ENCODE measurements at regions not wholly inside any gene's neighbourhood (a gene's known extent, or its start where the extent isn't known, plus 50 kb on each side); places are given as distances from the start of the nearest gene placed in this dataset.

- TF ChIP-seq, protein P1, sequence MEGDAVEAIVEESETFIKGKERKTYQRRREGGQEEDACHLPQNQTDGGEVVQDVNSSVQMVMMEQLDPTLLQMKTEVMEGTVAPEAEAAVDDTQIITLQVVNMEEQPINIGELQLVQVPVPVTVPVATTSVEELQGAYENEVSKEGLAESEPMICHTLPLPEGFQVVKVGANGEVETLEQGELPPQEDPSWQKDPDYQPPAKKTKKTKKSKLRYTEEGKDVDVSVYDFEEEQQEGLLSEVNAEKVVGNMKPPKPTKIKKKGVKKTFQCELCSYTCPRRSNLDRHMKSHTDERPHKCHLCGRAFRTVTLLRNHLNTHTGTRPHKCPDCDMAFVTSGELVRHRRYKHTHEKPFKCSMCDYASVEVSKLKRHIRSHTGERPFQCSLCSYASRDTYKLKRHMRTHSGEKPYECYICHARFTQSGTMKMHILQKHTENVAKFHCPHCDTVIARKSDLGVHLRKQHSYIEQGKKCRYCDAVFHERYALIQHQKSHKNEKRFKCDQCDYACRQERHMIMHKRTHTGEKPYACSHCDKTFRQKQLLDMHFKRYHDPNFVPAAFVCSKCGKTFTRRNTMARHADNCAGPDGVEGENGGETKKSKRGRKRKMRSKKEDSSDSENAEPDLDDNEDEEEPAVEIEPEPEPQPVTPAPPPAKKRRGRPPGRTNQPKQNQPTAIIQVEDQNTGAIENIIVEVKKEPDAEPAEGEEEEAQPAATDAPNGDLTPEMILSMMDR (IDR thresholded peaks at IDR 0.05) = no peak
- TF ChIP-seq POLR2A (IDR thresholded peaks at IDR 0.05) = no peak
Observed at GRCh38 chr1:189336115-189337100, 1141.3 kb downstream of the BRINP3 start.
